HepG2 (cell line): ENCODE measurements at regions not wholly inside any gene's neighbourhood (a gene's known extent, or its start where the extent isn't known, plus 50 kb on each side); places are given as distances from the start of the nearest gene placed in this dataset.

Source experiments
- ATAC-seq: fragments of 200-7000 bp; cut with Tn5 transposase; 3 replicates; pipeline ENCODE4 v1.9.1; 2020; ENCODE audit warnings: mild to moderate bottlenecking, moderate library complexity
- BruUV-seq: library from RNA; stranded (reverse); fragments of 400-500 nt; replicated peaks from 2 replicates; lab custom pipeline; 2021; lab: Mats Ljungman, UMichigan
- CTCF ChIA-PET: fragments of 300-600 bp; formaldehyde crosslinking; extraction: SDS; loops from one replicate; lab custom pipeline; 2021; ENCODE audit warnings: low total read pairs, inconsistent platforms, low intra/inter-chr PET ratio; lab: Yijun Ruan, JAX
- POLR2A ChIA-PET: fragments of 350-600 bp; sonication (Branson Sonifier 250); formaldehyde crosslinking; loops from one replicate; lab custom pipeline; 2020; ENCODE audit warnings: antibody characterized with exemption, inconsistent platforms; lab: Yijun Ruan, JAX
- DNase-seq: peaks from one replicate; pipeline ENCODE4 v3.0.0-alpha.2; 2015; ENCODE audit warnings: low spot score
- FAIRE-seq: peaks from 3 replicates; lab custom pipeline; 2011; peaks lifted over from hg19 to GRCh38; lab: Jason Lieb, UNC
- H2AFZ ChIP-seq: one replicate; pipeline ENCODE4 v1.6.1; 2011; ENCODE audit warnings: low read length, inconsistent platforms
- H3K27ac ChIP-seq: fragments of 300-600 bp; 3 replicates; pipeline ENCODE4 v1.8.0; 2011; ENCODE audit warnings: mixed run types, mild to moderate bottlenecking, mixed read lengths, low read length, inconsistent platforms; ENCODE audit not compliant: insufficient read depth; ENCODE audit errors: extremely low read length
- H3K27me3 ChIP-seq, 2 experiments: fragments of 200-600 bp in 1 of 2; 2 replicates in 1 of 2; 3 replicates in 1 of 2; pipeline versions ENCODE4 v1.6.0 to v1.8.0; 2011; ENCODE audit warnings: low read length in 2 of 2, mild to moderate bottlenecking in 2 of 2, moderate library complexity in 2 of 2, inconsistent platforms in 1 of 2; ENCODE audit not compliant: insufficient read depth in 2 of 2, control insufficient read depth in 1 of 2
- H3K36me3 ChIP-seq, 2 experiments: fragments of 200-600 bp in 1 of 2; replicated peaks in 1 of 2; 2 replicates in 1 of 2; 3 replicates in 1 of 2; pipeline versions ENCODE4 v1.5.1 to v1.8.0; 2011; ENCODE audit warnings: low read length in 2 of 2, inconsistent platforms in 1 of 2; ENCODE audit not compliant: insufficient read depth in 2 of 2, control insufficient read depth in 1 of 2
- H3K4me1 ChIP-seq: 2 replicates; pipeline ENCODE4 v1.5.1; 2012; ENCODE audit warnings: low read length, inconsistent platforms; ENCODE audit not compliant: insufficient read depth
- H3K4me2 ChIP-seq: 2 replicates; pipeline ENCODE4 v1.6.0; 2011; ENCODE audit warnings: low read depth, low read length, inconsistent platforms
- H3K4me3 ChIP-seq, 3 experiments: fragments of 200-600 bp in 1 of 3; sonication (generic), shearing (Covaris generic) in 1 of 3; replicated peaks in 1 of 3; 2 replicates each; pipeline ENCODE4 v1.5.1; 2011 to 2016; ENCODE audit warnings: low read length in 3 of 3, inconsistent platforms in 2 of 3, low read depth in 2 of 3, mild to moderate bottlenecking in 2 of 3, control low read depth in 1 of 3, mixed read lengths in 1 of 3; ENCODE audit not compliant: insufficient read depth in 1 of 3
- H3K79me2 ChIP-seq: one replicate; pipeline ENCODE4 v1.6.1; 2011; ENCODE audit warnings: low read length, inconsistent platforms; ENCODE audit not compliant: insufficient read depth
- H3K9ac ChIP-seq: 2 replicates; pipeline ENCODE4 v1.6.0; 2011; ENCODE audit warnings: mild to moderate bottlenecking, low read depth, low read length, inconsistent platforms; ENCODE audit not compliant: insufficient read depth
- H3K9me3 ChIP-seq: 2 replicates; pipeline ENCODE4 v1.5.1; 2012; ENCODE audit warnings: mild to moderate bottlenecking, low read length
- H4K20me1 ChIP-seq: 2 replicates; pipeline ENCODE4 v1.6.0; 2011; ENCODE audit warnings: inconsistent platforms, mild to moderate bottlenecking, low read length, moderate library complexity; ENCODE audit not compliant: insufficient read depth
- CC2D1A ChIP-seq: sonication (generic); formaldehyde crosslinking; IDR thresholded peaks from 2 replicates; pipeline ENCODE4 v1.8.1; 2023; ENCODE audit warnings: mild to moderate bottlenecking, missing genetic modification reagents
- E2F1 ChIP-seq: sonication (generic); formaldehyde crosslinking; IDR thresholded peaks from 2 replicates; pipeline ENCODE4 v1.5.0; 2020; ENCODE audit warnings: missing genetic modification reagents
- FOXJ3 ChIP-seq: sonication (generic); formaldehyde crosslinking; IDR thresholded peaks from 2 replicates; pipeline ENCODE4 v1.4.0; 2020; ENCODE audit warnings: missing genetic modification reagents, mild to moderate bottlenecking, borderline replicate concordance
- HNRNPH1 ChIP-seq: fragments of 200-400 bp; formaldehyde crosslinking; optimal IDR thresholded peaks from 2 replicates; pipeline ENCODE3; 2017; ENCODE audit warnings: mild to moderate bottlenecking, low read depth, low read length
- MTA1 ChIP-seq: sonication (generic); formaldehyde crosslinking; IDR thresholded peaks from 2 replicates; pipeline ENCODE4 v1.4.0; 2020; ENCODE audit warnings: missing genetic modification reagents, mild to moderate bottlenecking, borderline replicate concordance
- NFE2 ChIP-seq: sonication (generic); formaldehyde crosslinking; IDR thresholded peaks from 2 replicates; pipeline ENCODE4 v1.4.0; 2020; ENCODE audit warnings: missing genetic modification reagents
- ZNF17 ChIP-seq: sonication (generic); formaldehyde crosslinking; IDR thresholded peaks from 2 replicates; pipeline ENCODE4 v1.5.0; 2020; ENCODE audit warnings: mild to moderate bottlenecking, missing genetic modification reagents
- ZNF230 ChIP-seq: sonication (generic); formaldehyde crosslinking; IDR thresholded peaks from 2 replicates; pipeline ENCODE4 v1.4.0; 2020; ENCODE audit warnings: mild to moderate bottlenecking, missing genetic modification reagents
- ZNF430 ChIP-seq: sonication (generic); formaldehyde crosslinking; IDR thresholded peaks from 2 replicates; pipeline ENCODE4 v1.9.0; 2021; ENCODE audit warnings: mild to moderate bottlenecking, missing genetic modification reagents
- WGBS: methylation state at CpG from one replicate; pipeline ENCODE4 v1.1.6; 2017; ENCODE audit warnings: low lambda C conversion rate; 5-methylcytosine and 5-hydroxymethylcytosine counted together
- in situ Hi-C: cut with HindIII; loops from 2 replicates; pipeline ENCODE4 v1.10.0; 2017; ENCODE audit warnings: low pct_unique_long_range_greater_than_20kb; ENCODE audit not compliant: extremely low pct_ligation_motif_present
- intact Hi-C: fragments of 100-400 bp; cut with micrococcal nuclease; formaldehyde crosslinking; loops from one replicate; pipeline ENCODE4 v1.10.0; 2022; ENCODE audit not compliant: unreplicated experiment
- TF ChIP-seq, protein P1 (sequence below): sonication (generic); formaldehyde crosslinking; IDR thresholded peaks from 2 replicates; pipeline ENCODE4 v1.4.0; 2020; ENCODE audit warnings: missing genetic modification reagents, borderline replicate concordance
- TF ChIP-seq, protein P2 (sequence below): sonication (generic); formaldehyde crosslinking; IDR thresholded peaks from 2 replicates; pipeline ENCODE4 v1.4.0; 2020; ENCODE audit warnings: missing genetic modification reagents

GRCh38 chr11:35064114-35064800 is 74.7 kb upstream of the CD44 start:
- TF ChIP-seq E2F1 (CRISPR knock-in tag): no peak
- no peak for TF ChIP-seq NFE2
- TF ChIP-seq, protein P1, sequence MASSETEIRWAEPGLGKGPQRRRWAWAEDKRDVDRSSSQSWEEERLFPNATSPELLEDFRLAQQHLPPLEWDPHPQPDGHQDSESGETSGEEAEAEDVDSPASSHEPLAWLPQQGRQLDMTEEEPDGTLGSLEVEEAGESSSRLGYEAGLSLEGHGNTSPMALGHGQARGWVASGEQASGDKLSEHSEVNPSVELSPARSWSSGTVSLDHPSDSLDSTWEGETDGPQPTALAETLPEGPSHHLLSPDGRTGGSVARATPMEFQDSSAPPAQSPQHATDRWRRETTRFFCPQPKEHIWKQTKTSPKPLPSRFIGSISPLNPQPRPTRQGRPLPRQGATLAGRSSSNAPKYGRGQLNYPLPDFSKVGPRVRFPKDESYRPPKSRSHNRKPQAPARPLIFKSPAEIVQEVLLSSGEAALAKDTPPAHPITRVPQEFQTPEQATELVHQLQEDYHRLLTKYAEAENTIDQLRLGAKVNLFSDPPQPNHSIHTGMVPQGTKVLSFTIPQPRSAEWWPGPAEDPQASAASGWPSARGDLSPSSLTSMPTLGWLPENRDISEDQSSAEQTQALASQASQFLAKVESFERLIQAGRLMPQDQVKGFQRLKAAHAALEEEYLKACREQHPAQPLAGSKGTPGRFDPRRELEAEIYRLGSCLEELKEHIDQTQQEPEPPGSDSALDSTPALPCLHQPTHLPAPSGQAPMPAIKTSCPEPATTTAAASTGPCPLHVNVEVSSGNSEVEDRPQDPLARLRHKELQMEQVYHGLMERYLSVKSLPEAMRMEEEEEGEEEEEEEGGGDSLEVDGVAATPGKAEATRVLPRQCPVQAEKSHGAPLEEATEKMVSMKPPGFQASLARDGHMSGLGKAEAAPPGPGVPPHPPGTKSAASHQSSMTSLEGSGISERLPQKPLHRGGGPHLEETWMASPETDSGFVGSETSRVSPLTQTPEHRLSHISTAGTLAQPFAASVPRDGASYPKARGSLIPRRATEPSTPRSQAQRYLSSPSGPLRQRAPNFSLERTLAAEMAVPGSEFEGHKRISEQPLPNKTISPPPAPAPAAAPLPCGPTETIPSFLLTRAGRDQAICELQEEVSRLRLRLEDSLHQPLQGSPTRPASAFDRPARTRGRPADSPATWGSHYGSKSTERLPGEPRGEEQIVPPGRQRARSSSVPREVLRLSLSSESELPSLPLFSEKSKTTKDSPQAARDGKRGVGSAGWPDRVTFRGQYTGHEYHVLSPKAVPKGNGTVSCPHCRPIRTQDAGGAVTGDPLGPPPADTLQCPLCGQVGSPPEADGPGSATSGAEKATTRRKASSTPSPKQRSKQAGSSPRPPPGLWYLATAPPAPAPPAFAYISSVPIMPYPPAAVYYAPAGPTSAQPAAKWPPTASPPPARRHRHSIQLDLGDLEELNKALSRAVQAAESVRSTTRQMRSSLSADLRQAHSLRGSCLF (CRISPR knock-in tag): no peak
- TF ChIP-seq CC2D1A (CRISPR knock-in tag): no peak
- no peak for TF ChIP-seq HNRNPH1
- no peak for TF ChIP-seq ZNF430 (CRISPR knock-in tag)
- no peak for TF ChIP-seq ZNF17 (CRISPR knock-in tag)
- no peak for TF ChIP-seq MTA1 (CRISPR knock-in tag)
- no peak for TF ChIP-seq ZNF230 (CRISPR knock-in tag)
- TF ChIP-seq FOXJ3 (CRISPR knock-in tag): no peak
- TF ChIP-seq, protein P2, sequence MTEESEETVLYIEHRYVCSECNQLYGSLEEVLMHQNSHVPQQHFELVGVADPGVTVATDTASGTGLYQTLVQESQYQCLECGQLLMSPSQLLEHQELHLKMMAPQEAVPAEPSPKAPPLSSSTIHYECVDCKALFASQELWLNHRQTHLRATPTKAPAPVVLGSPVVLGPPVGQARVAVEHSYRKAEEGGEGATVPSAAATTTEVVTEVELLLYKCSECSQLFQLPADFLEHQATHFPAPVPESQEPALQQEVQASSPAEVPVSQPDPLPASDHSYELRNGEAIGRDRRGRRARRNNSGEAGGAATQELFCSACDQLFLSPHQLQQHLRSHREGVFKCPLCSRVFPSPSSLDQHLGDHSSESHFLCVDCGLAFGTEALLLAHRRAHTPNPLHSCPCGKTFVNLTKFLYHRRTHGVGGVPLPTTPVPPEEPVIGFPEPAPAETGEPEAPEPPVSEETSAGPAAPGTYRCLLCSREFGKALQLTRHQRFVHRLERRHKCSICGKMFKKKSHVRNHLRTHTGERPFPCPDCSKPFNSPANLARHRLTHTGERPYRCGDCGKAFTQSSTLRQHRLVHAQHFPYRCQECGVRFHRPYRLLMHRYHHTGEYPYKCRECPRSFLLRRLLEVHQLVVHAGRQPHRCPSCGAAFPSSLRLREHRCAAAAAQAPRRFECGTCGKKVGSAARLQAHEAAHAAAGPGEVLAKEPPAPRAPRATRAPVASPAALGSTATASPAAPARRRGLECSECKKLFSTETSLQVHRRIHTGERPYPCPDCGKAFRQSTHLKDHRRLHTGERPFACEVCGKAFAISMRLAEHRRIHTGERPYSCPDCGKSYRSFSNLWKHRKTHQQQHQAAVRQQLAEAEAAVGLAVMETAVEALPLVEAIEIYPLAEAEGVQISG (CRISPR knock-in tag): no peak
- no peaks in the 10 kb centered on the region for H3K36me3 ChIP-seq
- ChIA-PET CTCF (no interaction called here), POLR2A (no interaction called here)
- in situ Hi-C loops (no loop called here), intact Hi-C loops (no loop called here)
- no peak overlapping the region for H3K27ac ChIP-seq
- H2AFZ ChIP-seq: no peak overlapping the region
- no TSS peak for BruUV-seq
- no peak overlapping the region for H3K4me2 ChIP-seq
- ATAC-seq (no peak), DNase-seq (no peak), FAIRE-seq (no peak)
- H3K4me1 ChIP-seq: no peaks in the 10 kb centered on the region
- peaks cover 0 to 12% of the 10 kb centered on the region in 2 experiments; a peak in 2 of 5 replicates for H3K27me3 ChIP-seq
- H3K9me3 ChIP-seq: no peaks in the 10 kb centered on the region
- 11% methylated on average over 7 of the region's 8 CpGs for WGBS
- H3K79me2 ChIP-seq: no peaks in the 10 kb centered on the region
- H3K4me3 ChIP-seq: no peak overlapping the region
- no peak overlapping the region for H3K9ac ChIP-seq
- no peaks in the 10 kb centered on the region for H4K20me1 ChIP-seq
